ENCODE measurements at regions not wholly inside any gene's neighbourhood (a gene's known extent, or its start where the extent isn't known, plus 50 kb on each side); places are given as distances from the start of the nearest gene placed in this dataset.

GRCh38 chr1:105591681-105592080 lies 1464.8 kb upstream of the PRMT6 start (continued):
- TF ChIP-seq E4F1 (IDR thresholded peaks at IDR 0.05; ENCODE audit: borderline replicate concordance, partially characterized antibody) (no peak), E2F8 (IDR thresholded peaks at IDR 0.05; ENCODE audit: low read depth, partially characterized antibody) (no peak), RCOR1 (conservative IDR thresholded peaks at IDR 0.05; ENCODE audit: low read depth, low read length) (no peak), SRF (IDR thresholded peaks at IDR 0.05; ENCODE audit: low read depth in 2 of 2, low read length in 2 of 2) (no peak), SMAD1 (IDR thresholded peaks at IDR 0.05; ENCODE audit: low read depth, partially characterized antibody) (no peak)

GRCh38 chr1:105608713-105609112 lies 1447.8 kb upstream of the PRMT6 start:
- CTCF ChIA-PET, result interaction anchor here (2.1 kb wide), 1 partner anchor 10 kb away, joined by 6 read pairs; no protein-coding TSS in a partner anchor
- no TSS peak for BruUV-seq (replicated peaks)
- FAIRE-seq (no peak), ATAC-seq (no peak), DNase-seq (ENCODE audit: low read depth, low spot score) (no peak)
- Histone ChIP-seq H3K27me3 (replicated peaks in 1 of 2; ENCODE audit: control insufficient read depth in 2 of 2, insufficient read depth in 2 of 2, low read length in 1 of 2) (no peaks in the 10 kb centered on the region), H3K9me3 (replicated peaks; ENCODE audit: control insufficient read depth, insufficient read depth, low read length) (no peaks in the 10 kb centered on the region), H3K4me1 (ENCODE audit: control insufficient read depth, insufficient read depth, low read length) (no peaks in the 10 kb centered on the region), H3K4me3 (no peak overlapping the region), H4K20me1 (ENCODE audit: control insufficient read depth, insufficient read depth) (no peaks in the 10 kb centered on the region), H3K79me2 (ENCODE audit: control insufficient read depth, insufficient read depth, low read length) (no peaks in the 10 kb centered on the region), H3K4me2 (ENCODE audit: control insufficient read depth, insufficient read depth) (no peak overlapping the region), H3K36me3 (ENCODE audit: control insufficient read depth in 2 of 2, insufficient read depth in 2 of 2, low read length in 1 of 2) (no peaks in the 10 kb centered on the region), H3K27ac (ENCODE audit: control insufficient read depth, insufficient read depth) (no peak overlapping the region), H3K9ac (ENCODE audit: control insufficient read depth, insufficient read depth, low read length) (no peak overlapping the region), H2AFZ (ENCODE audit: control insufficient read depth, low read depth, low read length) (no peak overlapping the region)
- RAD21 ChIA-PET (ENCODE audit: unreplicated experiment), result interaction anchor here (1.2 kb wide), 1 partner anchor 38 kb away, joined by 3 read pairs; no protein-coding TSS in a partner anchor
- in situ Hi-C loops (cut with MboI), result no loop called here
- 3% methylated on average over 2 of the region's 2 CpGs for WGBS (ENCODE audit: insufficient coverage, insufficient replicate concordance, low lambda C conversion rate, missing lambda C conversion rate)
- TF ChIP-seq NFXL1 (IDR thresholded peaks at IDR 0.05; ENCODE audit: borderline replicate concordance) (no peak), CTCF (IDR thresholded peaks at IDR 0.05 in 2 of 3, conservative IDR thresholded peaks at IDR 0.05 in 1 of 3; ENCODE audit: control insufficient read depth in 2 of 3, extremely low read depth in 1 of 3, insufficient read depth in 1 of 3, low read depth in 3 of 3, low read length in 3 of 3) (peak in 1 of 3 experiments; percentile 16; a peak in 1 of 6 replicates), EED (IDR thresholded peaks at IDR 0.05; ENCODE audit: low read depth) (no peak)
- POLR2A ChIA-PET, result no interaction called here
- SMC1A ChIA-PET (ENCODE audit: uncharacterized antibody, unreplicated experiment), result no interaction called here
- intact Hi-C loops (cut with micrococcal nuclease; ENCODE audit: unreplicated experiment), result no loop called here

Data from GM12878 (cell line).